GM18517 (cell line): ENCODE measurements at regions not wholly inside any gene's neighbourhood (a gene's known extent, or its start where the extent isn't known, plus 50 kb on each side); places are given as distances from the start of the nearest gene placed in this dataset.
"Not testable (repeated sequence)": the region's sequence is repeated elsewhere in the genome, so short reads cannot be mapped to it uniquely, and the experiment has no call there.

ENCODE experiments used
- ATAC-seq: cut with Tn5 transposase; IDR thresholded peaks from one replicate; pipeline ENCODE4 v1.9.1; 2021; ENCODE audit warnings: mild to moderate bottlenecking, moderate library complexity; ENCODE audit not compliant: unreplicated experiment

DNA sequence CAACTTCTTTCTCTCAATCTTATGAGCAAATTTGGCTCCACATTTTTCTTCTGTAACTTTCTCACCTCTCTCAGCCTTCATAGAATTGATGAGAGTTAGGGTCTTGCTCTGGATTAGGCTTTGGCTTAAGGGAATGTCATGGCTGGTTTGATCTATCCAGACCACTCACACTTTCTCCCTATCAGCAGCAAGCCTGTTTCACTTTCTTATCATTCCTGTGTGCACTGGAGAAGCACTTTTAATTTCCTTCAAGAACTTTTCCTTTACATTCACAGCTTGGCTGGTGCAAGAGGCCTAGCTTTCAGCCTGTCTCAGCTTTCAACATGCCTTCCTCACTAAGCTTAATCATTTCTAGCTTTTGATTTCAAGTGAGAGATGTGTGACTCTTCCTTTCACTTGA is 134.5 kb upstream of the FZD8 start:
- not testable (repeated sequence) for ATAC-seq

GRCh38 chr10:35774109-35774508 is 132.0 kb upstream of the FZD8 start:
- ATAC-seq, result no peak

- ATAC-seq, result no peak
These were observed 128.8 kb upstream of the FZD8 start for GRCh38 chr10:35770817-35771355.

DNA sequence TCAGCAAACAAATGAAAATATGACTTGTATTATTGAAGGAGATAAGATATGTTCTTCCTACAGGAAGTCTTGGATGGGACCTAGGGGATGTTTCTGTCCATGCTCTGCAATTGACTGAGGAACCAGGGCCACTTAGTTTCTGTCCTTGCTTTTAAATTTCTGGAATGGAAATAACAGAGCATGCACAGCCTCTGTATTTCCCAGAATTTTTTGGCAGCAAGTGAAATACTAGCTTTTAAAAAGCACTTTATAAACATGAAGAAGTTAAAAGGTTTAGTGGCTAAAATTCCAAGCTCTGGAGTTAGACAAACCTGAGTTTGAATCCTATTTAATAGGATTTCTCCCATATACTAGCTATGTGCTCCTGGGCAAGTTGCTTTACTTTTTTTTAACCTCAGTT is 127.7 kb upstream of the FZD8 start:
- ATAC-seq, result no peak

GRCh38 chr10:35768731-35769130 is 126.6 kb upstream of the FZD8 start:
- no peak for ATAC-seq

DNA sequence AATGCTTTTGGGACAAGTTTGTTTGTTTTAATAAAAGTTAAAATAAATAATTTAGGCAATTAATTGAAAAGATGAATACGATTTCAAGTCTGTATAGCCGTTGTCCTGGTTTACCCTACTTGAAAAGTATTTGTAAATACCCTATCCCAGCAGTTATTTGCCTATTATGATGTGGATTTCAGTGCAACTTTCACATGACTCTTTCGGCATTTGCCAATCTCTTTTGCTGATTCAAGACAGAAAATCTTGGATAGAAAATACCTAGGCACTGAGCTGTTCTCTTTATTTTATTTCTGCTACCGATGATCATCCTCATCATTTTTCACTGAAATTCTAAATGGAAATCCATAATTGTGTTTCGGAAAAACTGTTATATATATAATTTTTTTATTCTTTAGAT is 125.9 kb upstream of the FZD8 start:
- ATAC-seq, result no peak

- no peak for ATAC-seq
These were observed 123.9 kb upstream of the FZD8 start for GRCh38 chr10:35765996-35766395.

- ATAC-seq, result no peak
These were observed 123.0 kb upstream of the FZD8 start for GRCh38 chr10:35765066-35765527.

GRCh38 chr10:35762311-35763030 is 120.4 kb upstream of the FZD8 start:
- ATAC-seq, result no peak

DNA sequence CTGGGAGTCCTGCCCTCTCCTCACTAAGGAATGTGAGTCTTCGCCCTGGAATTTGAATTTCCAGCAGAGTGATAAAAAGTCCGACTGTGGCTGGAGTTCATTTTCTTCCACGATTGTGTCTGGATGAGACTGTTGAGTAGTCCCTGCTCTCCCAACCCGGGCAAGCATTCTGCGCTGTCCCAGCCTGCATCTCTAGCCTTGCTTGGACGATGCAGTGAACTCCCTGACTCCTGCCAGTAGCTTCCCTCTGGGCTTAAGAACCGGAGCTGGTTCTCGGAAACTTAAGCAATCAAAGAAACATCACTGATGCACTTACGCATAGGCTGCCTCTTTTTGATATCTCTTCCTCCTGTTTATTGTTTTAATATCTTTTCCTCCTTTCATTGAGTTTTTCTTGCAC is 116.0 kb upstream of the FZD8 start:
- no peak for ATAC-seq

- ATAC-seq, result no peak
These were observed 112.4 kb upstream of the FZD8 start for GRCh38 chr10:35754519-35754918.

DNA sequence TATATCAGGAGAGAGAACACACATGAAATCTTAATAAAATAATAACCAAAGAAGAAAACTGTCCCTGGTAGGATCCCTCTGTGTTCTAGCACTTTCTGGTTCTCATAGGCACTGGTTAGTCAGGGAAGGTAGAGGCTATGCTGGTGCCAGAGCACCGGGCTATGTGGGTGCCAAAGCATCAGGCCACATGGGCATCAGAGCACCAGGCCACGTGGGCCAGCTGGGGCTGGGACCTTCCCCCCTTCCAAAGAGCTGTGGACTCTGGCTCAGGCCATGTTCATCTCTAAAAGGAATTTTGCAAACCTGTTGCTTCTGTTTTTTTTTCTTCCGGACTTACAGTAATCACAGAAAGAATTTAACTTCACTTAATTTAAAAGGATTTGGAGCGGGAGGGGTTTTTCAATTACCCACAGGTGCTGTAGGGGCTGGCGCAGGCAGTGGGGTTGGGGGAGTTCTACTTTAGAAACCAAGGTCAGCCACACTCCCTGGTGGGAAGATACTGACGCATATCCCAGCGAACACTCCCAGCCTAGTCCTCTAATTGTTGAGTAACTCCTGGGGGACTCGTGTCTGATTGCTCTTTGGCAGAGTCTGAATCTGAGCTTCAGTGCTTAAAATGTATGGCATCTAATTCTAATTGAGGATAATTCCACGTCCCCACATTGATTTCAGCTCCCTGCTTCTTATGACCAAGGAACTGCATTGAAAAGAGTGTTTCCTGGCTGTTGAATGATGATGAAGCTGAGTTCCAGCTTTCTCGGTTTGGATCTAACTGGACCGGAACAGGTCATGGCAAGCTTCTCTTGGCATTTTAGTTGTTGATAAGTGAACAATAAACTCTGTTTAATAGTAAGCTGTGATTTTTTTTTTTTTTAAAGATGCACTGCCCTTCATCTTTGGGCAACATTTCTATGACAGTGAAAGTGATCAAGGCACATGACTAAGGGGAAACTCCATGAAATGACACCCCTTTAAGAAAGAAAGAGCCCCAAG is 110.7 kb upstream of the FZD8 start:
- ATAC-seq, result no peak

- ATAC-seq, result no peak
These were observed 109.3 kb upstream of the FZD8 start for GRCh38 chr10:35751347-35751746.

GRCh38 chr10:35749230-35749629 is 107.1 kb upstream of the FZD8 start:
- no peak for ATAC-seq

DNA sequence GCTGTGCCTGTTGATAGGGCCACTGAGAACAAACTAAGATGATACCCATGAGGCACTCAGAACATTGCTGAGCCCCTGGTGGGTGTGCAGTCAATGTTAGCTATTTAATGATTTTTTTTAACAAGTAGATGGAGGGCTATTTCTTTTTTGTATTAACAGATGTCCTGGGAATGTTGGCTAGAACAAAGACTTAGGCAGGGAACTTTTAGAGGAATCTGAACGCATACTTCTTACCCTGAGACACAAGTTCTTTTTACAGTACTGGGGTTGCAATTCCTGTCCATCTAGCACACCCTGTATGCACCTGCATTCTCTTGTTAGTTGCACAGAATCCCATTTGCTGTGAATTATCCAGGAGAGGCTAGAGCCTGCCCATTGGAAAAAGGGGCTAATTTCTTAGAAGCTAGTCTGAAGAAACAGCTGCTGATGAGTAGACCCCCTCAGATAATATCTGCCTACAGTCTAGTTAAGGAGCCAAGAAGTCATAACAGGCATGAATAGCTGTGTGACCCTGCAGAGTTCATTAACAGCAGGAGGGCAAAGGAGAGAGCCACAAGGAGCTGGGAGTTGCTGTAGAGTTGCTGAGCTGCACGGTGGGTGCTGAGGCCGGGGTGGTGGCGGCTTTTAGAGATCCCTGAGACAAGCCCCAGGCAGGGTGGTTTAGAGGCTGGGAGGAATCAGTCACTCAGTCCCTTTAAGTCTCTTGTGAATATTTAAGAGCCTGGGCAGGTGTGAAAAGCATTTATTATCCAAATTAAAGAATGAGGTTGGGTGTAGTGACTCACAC is 103.7 kb upstream of the FZD8 start:
- ATAC-seq, result no peak

- no peak for ATAC-seq
These were observed 101.8 kb upstream of the FZD8 start for GRCh38 chr10:35743851-35744250.

GRCh38 chr10:35743351-35743750 is 101.3 kb upstream of the FZD8 start:
- ATAC-seq, result no peak

DNA sequence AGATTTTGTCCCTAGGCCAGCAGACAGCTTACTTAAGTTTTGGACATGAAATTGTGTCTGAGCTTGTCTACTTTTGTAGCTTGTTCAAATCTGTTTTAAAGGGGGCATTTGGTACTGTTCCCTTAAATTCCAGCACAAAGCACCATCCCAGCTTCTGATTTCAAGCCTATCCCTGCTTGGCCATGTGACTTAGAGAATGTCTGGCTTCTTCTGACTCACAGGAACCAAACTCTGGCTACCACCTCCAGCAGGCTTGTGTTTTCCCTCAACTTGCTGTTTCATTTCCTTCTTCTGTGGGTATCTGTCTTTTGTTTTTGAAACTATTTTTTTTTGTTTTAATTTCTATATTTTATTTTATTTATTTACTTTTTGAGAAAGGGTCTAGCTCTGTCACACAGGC is 97.9 kb upstream of the FZD8 start:
- ATAC-seq, result no peak

DNA sequence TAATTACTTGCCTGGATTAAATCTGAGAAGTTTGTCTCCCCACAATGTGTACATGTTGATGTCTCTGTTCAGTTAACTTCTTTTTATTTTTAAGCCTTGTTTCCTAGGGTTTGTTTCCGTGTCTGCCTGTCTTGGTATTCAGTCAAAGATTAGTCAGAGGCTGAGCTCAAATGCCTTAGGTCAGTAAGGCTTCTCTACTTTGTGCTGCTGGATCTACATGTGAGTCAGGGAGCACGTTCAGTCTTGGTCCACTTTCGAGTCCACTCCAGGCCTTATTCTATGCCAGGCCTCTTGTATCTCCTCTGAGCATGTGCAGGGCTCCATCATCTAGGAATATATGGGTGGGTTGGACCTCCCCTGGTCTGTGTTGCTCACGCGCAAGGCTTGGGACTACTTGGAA is 93.3 kb upstream of the FZD8 start:
- no peak for ATAC-seq

DNA sequence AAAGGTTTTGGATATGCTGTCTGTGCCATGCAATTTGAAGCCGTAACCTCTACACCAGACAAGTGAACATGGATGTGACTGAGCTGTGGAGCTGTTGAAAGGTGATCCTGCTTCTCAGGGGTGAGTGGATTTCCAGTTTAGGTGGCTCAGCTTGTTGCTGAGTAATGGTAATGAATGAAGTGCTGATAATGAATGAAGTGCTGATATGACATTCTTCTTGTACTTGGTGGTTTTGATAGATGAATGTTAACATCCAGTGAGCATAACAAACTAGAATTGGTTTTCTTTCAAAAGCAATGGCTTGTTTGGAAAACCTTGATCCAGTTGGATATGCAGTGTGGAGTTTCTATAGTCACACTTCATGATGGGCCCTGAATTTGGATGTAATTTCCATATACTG is 89.7 kb upstream of the FZD8 start:
- no peak for ATAC-seq

DNA sequence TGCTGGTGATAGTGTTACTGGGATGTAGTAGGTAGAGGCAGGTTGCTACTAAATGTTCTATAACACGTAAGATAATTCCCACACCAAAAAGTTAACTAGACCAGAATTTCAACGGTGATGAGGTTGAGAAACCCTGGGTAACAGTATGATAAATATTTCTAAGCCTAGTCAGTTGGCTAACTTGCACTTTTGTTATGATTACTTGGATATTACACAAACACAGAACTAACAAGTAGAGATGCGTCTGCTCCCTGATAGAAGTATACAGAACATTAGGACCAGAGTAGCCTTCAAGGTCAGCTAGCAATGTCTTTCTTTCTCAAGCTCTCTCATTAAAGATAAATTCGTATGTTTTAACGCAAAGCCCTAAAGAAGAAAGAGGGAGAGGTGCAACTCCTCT is 86.2 kb upstream of the FZD8 start:
- no peak for ATAC-seq
